GM12864 (cell line): ENCODE measurements at regions not wholly inside any gene's neighbourhood (a gene's known extent, or its start where the extent isn't known, plus 50 kb on each side); places are given as distances from the start of the nearest gene placed in this dataset.

Source experiments
- DNase-seq: peaks from one replicate; pipeline ENCODE4 v3.0.0-alpha.2; 2011; ENCODE audit warnings: low read depth
- H3K4me3 ChIP-seq: 2 replicates; pipeline ENCODE4 v1.5.1; 2011; ENCODE audit warnings: mild to moderate bottlenecking, low read depth, low read length, control low read depth
- TF ChIP-seq, protein P1 (sequence below): IDR thresholded peaks from 2 replicates; pipeline ENCODE4 v1.5.1; 2011; ENCODE audit warnings: low read depth, mild to moderate bottlenecking, moderate library complexity, low read length, control low read depth, inconsistent platforms; ENCODE audit errors: missing control alignments

DNA sequence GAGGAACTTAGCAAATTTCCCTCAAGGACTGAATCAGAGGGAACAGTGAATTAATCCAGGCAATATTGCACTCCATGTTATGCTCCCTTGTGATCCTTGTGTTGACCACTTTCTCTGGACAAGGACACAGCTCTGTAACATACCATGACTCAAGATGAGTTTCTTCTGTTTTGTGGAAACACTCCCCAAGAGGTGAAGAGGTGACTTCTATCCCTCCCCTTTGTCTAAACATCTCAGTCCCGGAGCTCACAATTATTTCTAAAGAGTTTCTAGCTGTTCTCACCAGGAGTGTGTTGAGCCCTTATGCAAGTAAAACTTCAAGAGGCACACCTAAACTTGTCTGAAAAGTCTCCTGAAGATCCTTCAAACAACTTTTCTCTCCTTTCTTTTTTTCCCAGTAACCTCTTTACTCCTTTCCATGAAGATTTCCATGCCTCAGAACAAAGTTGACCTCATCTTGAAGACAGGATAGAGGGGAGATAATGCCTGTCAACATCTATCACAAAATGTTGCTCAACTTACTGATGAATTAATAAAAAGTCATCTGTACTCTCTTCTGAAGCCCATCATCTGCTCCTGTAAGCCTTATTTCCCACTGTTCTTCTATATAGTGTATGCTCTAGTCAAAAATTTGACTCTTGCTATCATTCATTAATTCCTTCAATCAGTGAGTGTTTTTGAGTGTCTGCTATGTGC lies 429.1 kb downstream of the SPRY1 start:
- DNase-seq, result no peak
- no peak overlapping the region for H3K4me3 ChIP-seq
- TF ChIP-seq, protein P1, sequence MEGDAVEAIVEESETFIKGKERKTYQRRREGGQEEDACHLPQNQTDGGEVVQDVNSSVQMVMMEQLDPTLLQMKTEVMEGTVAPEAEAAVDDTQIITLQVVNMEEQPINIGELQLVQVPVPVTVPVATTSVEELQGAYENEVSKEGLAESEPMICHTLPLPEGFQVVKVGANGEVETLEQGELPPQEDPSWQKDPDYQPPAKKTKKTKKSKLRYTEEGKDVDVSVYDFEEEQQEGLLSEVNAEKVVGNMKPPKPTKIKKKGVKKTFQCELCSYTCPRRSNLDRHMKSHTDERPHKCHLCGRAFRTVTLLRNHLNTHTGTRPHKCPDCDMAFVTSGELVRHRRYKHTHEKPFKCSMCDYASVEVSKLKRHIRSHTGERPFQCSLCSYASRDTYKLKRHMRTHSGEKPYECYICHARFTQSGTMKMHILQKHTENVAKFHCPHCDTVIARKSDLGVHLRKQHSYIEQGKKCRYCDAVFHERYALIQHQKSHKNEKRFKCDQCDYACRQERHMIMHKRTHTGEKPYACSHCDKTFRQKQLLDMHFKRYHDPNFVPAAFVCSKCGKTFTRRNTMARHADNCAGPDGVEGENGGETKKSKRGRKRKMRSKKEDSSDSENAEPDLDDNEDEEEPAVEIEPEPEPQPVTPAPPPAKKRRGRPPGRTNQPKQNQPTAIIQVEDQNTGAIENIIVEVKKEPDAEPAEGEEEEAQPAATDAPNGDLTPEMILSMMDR, result no peak

DNA sequence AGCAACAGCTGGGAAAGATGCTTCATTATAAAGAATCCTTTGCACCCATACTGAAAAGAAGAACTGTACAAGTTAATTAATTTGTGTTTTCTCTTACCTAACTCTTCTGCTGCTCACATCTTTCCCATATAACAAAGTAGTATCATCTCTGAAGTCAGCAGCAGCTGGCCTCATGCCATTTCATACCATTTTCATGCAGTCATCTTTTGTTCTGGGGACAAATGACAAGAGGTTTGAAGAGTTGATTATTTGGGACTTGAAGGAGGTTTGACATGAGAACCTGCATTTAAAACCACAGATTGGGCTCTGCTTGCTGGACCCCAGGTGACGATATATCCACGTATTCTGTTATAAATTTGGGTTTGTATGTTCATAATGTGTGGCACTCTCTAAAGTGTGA lies 430.3 kb downstream of the SPRY1 start:
- no peak overlapping the region for H3K4me3 ChIP-seq
- TF ChIP-seq, protein P1, result no peak
- DNase-seq, result no peak

DNA sequence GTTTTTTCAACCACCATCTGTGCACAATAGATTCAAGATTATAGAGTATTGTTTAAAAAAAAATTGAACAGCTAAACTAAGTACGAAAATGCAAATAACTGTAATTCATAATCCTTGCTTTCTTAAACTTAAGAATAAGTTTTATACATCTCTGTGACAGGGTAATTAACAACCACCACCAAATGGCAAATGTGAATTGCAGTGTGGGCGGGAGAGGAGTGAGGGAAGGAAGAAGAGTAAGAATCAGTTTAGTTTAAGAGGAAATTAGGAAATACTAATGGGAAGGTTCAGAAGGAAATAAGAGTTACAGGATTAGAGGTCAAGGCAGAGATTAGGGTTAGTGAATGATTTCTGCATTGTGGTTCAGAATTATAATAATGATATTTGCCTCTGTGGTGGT lies 430.9 kb downstream of the SPRY1 start:
- TF ChIP-seq, protein P1, result no peak
- DNase-seq, result no peak
- H3K4me3 ChIP-seq, result no peak overlapping the region

DNA sequence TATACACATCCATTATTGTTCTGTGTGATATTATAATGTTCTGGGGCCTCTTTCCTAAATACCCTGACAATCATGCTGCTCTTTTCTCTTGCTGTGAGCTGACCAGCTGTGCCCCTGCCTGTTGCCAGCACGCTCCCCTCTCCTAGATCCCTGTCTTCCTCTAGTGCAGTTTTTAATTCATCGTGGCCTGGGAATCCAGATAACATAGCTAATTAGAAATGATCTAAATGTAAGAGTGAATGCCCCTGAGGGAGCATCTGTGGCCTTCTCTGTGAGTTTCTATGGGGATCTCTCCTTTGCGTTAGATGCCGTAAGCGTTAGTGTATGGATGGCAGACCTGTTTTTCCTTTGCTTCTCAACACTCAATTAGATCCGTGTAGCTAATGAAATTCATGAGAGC lies 434.3 kb downstream of the SPRY1 start:
- TF ChIP-seq, protein P1, result no peak
- no peak overlapping the region for H3K4me3 ChIP-seq
- no peak for DNase-seq

DNA sequence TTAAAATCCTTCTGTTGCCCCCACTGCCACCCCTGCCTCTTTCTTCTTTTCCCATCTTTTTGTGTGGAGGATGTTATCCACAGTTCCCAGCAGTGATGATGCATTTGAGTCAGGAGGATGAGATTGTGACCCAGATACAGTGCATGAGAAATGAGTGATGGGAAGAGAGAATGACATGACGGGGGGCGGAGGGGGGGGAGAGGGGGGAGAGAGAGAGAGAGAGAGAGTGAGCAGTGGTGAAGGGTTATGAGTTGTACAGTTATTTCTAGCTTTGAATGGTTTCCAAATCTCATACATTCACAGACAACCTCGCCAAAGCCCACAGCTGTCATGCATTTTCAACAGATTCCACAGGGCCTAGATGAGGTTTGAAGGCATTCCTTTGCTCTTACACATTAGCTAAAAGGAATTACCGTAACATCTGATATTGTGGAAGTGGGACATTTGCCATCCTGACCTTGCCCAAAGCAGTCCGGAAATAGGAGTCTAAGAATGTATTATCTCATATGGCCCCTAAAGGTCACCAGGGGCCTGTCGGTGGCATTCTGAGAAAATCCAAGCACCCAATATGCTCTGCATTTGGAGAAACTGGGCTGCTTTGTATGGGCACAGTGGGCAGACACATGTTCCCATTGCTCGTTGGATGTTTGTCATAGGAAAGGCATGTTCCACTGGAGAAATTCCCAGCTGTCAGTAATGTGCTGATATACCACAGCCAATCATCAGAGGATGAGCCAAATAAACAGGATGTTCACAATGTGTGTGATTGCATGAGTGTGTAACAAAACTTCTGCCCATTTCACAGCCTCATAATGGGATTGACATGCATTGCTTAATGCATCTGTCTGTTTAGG lies 435.8 kb downstream of the SPRY1 start:
- no peak for DNase-seq
- no peak overlapping the region for H3K4me3 ChIP-seq

DNA sequence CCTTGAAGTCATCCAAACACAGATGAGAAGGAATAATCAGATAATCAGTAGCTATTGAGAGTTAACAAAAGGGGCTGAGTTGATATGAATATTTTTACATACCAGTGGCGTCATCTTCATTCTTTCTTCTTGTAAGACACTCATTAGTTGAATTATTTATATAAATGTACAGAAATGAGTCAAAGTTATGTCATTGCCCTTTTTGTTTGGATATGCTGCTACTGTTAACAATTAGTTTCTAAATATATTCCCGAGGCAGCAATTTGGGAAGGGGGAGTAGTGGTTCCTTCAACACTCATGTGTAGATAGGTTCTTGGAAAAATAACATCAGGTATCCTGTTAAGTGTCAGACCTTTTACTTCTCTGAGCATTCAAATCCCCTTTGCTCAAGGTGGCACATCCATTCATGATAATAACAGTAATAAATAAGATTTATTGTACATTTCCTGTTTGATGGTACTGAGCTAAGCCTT lies 436.6 kb downstream of the SPRY1 start:
- no peak for DNase-seq
- TF ChIP-seq, protein P1, result no peak
- H3K4me3 ChIP-seq, result no peak overlapping the region

More for the DNA sequence above, 435.8 kb downstream of the SPRY1 start:
- TF ChIP-seq, protein P1, result no peak
